ENCODE measurements at regions not wholly inside any gene's neighbourhood (a gene's known extent, or its start where the extent isn't known, plus 50 kb on each side); places are given as distances from the start of the nearest gene placed in this dataset.

- no peak overlapping the region for H3K27ac ChIP-seq
- no peaks in the 10 kb centered on the region for H3K9me3 ChIP-seq
- H3K27me3 ChIP-seq (ENCODE audit: low read depth) = no peaks in the 10 kb centered on the region
- DNase-seq (no peak), ATAC-seq (no peak)
- H3K36me3 ChIP-seq = no peaks in the 10 kb centered on the region
- no peaks in the 10 kb centered on the region for H3K4me1 ChIP-seq
- no peak for TF ChIP-seq CTCF (IDR thresholded peaks at IDR 0.05)
- H3K4me3 ChIP-seq = no peak overlapping the region
- intact Hi-C loops (cut with DNase I) = no loop called here
These were observed 182.8 kb downstream of the ASCL1 start for GRCh38 chr12:103140286-103140685.

GRCh38 chr12:103144278-103144677 is 186.8 kb downstream of the ASCL1 start:
- TF ChIP-seq CTCF (IDR thresholded peaks at IDR 0.05) = no peak
- ATAC-seq = no peak
- H3K27me3 ChIP-seq (ENCODE audit: low read depth) = no peaks in the 10 kb centered on the region

GRCh38 chr12:103160622-103161021 is 203.1 kb downstream of the ASCL1 start:
- Histone ChIP-seq H3K4me1 (no peaks in the 10 kb centered on the region), H3K9me3 (no peaks in the 10 kb centered on the region), H3K27me3 (ENCODE audit: low read depth) (no peaks in the 10 kb centered on the region), H3K4me3 (no peak overlapping the region), H3K36me3 (no peaks in the 10 kb centered on the region), H3K27ac (no peak overlapping the region)
- ATAC-seq = no peak
- no peak for TF ChIP-seq CTCF (IDR thresholded peaks at IDR 0.05)
- intact Hi-C loops (cut with DNase I) = no loop called here
- DNase-seq = no peak

More at GRCh38 chr12:103144278-103144677, 186.8 kb downstream of the ASCL1 start:
- DNase-seq = no peak
- Histone ChIP-seq H3K9me3 (no peaks in the 10 kb centered on the region), H3K27ac (no peak overlapping the region), H3K36me3 (no peaks in the 10 kb centered on the region), H3K4me1 (no peaks in the 10 kb centered on the region), H3K4me3 (no peak overlapping the region)
- intact Hi-C loops (cut with DNase I) = no loop called here

- ATAC-seq (no peak), DNase-seq (no peak)
- Histone ChIP-seq H3K36me3 (no peaks in the 10 kb centered on the region), H3K9me3 (no peaks in the 10 kb centered on the region), H3K4me1 (no peaks in the 10 kb centered on the region), H3K27ac (no peak overlapping the region), H3K27me3 (ENCODE audit: low read depth) (no peaks in the 10 kb centered on the region), H3K4me3 (no peak overlapping the region)
- TF ChIP-seq CTCF (IDR thresholded peaks at IDR 0.05) = no peak
- intact Hi-C loops (cut with DNase I) = no loop called here
These were observed 204.3 kb downstream of the ASCL1 start for GRCh38 chr12:103161582-103162362.

GRCh38 chr12:103166949-103167348 is 209.5 kb downstream of the ASCL1 start:
- TF ChIP-seq CTCF (IDR thresholded peaks at IDR 0.05) = no peak
- no peak for ATAC-seq
- intact Hi-C loops (cut with DNase I) = no loop called here
- H3K4me3 ChIP-seq = no peak overlapping the region
- no peaks in the 10 kb centered on the region for H3K9me3 ChIP-seq
- H3K36me3 ChIP-seq = no peaks in the 10 kb centered on the region
- no peak overlapping the region for H3K27ac ChIP-seq
- no peaks in the 10 kb centered on the region for H3K4me1 ChIP-seq
- DNase-seq = no peak
- no peaks in the 10 kb centered on the region for H3K27me3 ChIP-seq (ENCODE audit: low read depth)

Measured in lower lobe of right lung (tissue), 2 donors.